CD4-positive, alpha-beta T cell treated with Interleukin-6 at 100 ng/mL for 8 hours (primary cell): ENCODE measurements at regions not wholly inside any gene's neighbourhood (a gene's known extent, or its start where the extent isn't known, plus 50 kb on each side); places are given as distances from the start of the nearest gene placed in this dataset.

Source experiments
- DNase-seq: peaks from one replicate; pipeline ENCODE4 v3.0.0-alpha.2; 2020; ENCODE audit warnings: mixed read lengths, low spot score

GRCh38 chr12:92496790-92497189 lies 206.0 kb upstream of the PLEKHG7 start:
- no peak for DNase-seq

DNA sequence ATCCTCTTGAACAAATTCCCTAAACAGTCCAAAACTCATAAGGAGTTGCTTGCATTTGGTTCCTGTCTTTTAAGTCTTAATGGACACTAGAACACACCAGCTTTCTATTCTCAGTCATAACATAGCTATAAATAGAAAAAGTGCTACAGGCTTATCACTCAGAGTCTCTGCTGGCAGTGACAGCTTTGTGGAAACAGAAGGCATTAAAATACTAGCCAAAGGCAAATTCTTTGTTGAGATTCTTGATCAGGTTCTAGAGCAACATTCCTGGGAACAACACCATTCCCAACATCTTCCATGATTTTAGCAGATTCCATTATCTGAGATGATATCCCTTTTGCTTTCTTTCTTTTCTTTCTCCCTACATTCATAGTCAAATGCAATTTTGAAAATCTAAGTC lies 207.7 kb upstream of the PLEKHG7 start:
- no peak for DNase-seq

GRCh38 chr12:92493816-92494215 lies 209.0 kb upstream of the PLEKHG7 start:
- DNase-seq = no peak

GRCh38 chr12:92492995-92493394 lies 209.8 kb upstream of the PLEKHG7 start:
- no peak for DNase-seq

DNA sequence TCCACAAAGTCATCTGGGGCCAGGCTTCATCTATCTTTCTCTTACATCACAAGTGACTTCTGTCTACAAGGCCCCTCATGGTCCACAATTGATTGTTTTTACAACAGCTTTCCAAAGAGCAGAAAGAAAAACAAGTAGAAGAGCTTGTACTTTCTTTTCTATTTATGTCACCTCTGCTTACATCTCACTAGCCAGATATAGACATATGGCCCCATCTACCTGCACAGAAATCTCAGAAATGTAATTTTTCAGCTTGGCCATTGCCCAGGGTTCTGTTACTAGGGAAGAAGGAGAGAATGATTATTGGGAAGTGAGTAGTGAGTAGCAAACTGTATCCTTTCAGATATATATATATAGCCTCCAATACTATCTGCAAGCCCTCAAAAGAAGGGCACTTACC lies 210.5 kb upstream of the PLEKHG7 start:
- no peak for DNase-seq

GRCh38 chr12:92489781-92490180 lies 213.0 kb upstream of the PLEKHG7 start:
- DNase-seq = no peak

DNA sequence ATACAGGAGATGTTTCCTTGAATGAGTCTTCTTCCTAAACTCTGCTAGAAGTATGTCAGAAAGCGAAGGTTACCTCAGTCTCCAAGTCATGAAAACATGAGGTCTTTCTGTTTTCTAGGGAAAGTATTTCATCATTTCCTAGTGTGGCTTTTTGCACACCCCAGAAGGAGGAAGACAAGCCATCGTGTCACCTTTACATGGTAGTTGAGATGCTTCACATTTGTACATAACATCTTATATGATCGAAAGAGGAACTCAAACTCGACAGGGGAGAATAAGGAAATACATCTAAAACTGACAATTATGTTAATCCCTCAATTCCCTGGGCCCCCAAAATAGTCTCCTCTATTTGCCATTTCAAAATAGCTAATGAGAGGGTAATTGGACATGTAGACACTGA lies 214.1 kb upstream of the PLEKHG7 start:
- DNase-seq = no peak

DNA sequence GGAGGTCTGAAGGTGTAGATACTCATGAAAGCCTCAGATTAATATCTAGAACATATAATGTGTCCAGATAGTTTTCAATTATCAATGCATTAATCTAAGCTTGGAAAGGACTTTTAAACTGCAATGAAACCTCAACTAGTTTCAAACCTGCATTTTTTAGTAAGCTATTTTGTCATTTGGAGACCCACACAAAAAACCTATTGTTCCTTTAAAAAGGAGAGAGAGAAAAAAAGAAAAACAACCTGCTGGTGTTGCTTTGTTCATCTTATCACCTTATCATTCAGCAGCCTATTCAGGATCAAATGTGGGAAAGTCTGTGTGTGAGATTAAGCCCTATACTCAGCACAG lies 215.7 kb upstream of the PLEKHG7 start:
- no peak for DNase-seq

DNA sequence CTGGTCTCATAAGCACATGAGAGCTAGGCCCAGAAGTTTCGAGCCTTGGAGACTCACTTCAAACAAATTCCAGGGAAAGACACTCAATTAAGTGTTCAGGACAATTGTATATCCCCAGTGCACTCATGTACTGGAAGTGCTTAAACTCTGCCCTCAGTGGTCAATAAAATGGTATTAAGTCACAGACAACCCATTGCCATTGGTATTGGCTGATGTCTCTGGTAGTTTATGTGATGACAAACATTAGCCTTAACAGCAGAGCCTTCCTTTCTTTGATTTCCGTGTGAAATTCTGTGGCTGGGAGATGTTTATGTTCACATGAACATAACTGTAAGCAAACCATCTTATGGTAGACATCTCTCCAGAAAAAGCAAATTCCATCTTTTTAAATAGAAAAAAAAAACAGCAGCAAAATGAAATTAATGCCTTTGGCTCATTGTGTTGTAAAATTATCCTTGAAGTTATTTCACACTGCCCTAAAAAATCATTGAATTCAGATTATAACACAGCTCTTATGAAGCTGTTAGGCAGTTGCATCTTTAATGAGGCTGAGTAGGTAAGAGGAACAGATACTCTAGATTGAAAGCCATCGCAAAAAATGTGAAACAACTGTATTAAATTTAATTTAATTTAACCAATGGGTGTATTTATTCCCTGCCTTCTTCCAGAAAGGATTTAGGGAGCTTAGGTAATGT lies 216.2 kb upstream of the PLEKHG7 start:
- no peak for DNase-seq

DNA sequence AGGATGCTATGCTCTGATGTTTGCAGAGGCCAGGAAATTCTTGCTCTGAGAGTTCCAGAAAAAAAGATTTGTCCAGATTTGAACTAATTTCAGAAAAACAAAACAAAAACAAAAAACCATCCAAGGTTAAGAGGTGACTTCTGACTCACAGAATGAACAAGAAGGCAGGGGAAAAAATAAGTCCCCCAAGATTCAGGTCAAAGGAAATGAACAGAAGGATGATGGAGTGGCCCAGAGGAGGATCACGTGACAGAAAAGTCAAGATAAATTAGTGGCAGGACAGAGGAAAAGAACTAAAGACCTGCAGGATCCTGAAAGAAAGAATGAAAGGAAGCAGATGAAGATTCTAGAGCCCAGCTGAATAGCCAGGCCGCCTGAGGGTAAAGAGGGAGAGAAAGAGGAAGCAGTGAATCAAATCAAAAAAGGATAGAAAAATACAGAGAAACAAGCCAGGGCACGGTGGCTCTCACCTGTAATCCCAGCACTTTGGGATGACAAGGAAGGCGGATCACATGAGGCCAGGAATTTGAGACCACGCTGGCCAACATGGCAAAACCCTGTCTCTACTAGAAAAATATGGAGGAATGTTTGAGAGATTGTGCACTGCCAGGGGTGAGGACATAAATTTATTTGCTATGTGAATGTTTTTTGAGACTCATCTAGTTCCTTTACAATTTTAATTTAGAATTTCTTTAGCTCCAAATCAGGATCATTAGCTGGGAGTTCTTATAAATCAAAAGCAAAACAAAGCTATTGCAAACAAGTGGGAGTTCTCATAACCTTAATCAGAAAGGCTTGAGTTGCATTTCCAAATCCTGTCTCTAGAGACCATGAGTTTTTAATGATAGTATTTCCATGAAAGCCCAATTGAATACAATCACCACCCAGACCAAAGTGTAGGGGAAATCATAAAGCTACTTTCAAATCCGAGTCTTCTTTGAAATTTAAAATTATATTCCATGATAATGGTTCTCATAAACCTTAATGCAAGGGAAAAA lies 217.1 kb upstream of the PLEKHG7 start:
- DNase-seq = no peak

DNA sequence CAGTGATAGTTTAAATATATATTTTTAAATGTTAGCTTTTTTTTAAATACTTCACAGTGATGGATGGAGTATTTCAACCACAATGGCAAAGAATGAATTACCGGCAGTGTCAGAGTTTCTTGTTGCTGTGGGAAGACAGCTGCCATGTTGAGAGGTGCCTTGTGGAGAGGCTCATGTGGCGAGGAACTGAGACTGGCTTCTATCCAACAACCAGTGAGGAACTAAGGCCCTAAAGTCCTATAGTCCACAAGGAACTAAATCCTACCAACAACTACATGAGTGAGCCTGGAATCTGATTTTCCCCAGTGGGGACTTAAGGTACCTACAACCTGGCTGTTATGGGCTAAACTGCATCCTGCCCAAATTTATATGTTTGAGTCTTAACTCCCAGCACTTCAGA lies 220.2 kb upstream of the PLEKHG7 start:
- DNase-seq = no peak

DNA sequence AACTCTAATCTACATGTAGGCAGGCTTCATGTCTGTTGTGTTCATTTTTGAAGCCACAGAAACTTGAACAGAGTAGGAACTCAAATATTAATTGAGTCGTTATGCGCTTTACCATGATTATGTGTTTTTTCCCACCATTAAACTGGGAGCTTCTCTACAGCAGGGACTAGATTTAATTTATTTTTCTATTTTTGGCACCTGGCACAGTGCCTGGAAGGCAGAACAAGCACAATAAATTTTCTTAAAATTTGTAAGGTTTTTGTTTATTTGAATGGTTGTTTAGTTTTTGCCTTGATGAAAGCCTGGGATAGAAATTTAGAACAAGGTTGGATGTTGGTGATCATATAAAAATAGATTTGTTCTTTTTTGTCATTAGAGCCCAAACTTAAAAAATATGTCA lies 221.7 kb upstream of the PLEKHG7 start:
- DNase-seq = no peak

- DNase-seq = no peak
These were observed 224.1 kb upstream of the PLEKHG7 start for GRCh38 chr12:92478692-92479091.

- no peak for DNase-seq
These were observed 225.9 kb upstream of the PLEKHG7 start for GRCh38 chr12:92476844-92477243.

DNA sequence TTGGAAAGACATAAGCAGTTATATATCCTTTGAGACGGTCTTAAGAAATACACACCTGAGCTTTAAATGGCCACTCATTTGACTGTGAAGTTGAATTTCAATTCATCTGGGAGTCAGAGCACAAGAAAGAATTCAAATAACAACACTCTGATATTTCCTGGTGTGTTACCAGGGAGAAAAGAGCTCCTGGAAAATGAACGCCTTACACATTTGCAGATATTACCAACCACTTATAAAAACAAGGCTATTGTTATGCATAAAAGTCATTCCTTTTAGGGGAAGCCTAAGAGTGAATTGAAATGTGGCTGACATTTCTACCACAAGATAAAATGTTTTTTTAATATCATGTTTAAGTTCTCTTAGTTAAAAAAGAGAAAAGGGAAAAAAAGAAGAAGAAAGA lies 229.2 kb upstream of the PLEKHG7 start:
- no peak for DNase-seq

DNA sequence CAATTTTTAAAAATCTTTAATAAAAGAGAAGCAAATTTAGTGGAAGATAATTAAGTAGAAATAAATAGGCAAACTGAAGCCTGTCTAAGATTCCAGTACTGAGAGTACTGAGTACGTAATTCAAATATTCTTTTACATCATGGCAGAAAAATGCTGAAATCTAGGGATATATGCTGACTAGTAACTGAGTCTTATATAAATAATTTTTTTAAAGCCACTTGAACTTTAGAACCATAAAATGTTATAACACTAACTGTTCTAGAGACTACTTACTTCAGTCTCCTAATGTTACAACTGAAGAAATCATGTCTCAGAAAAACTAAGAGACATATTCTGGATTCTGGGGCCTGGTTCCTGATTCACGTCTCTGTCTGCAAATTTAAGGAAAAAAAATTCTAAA lies 230.6 kb upstream of the PLEKHG7 start:
- DNase-seq = no peak

- DNase-seq = no peak
These were observed 231.2 kb upstream of the PLEKHG7 start for GRCh38 chr12:92471551-92471950.

DNA sequence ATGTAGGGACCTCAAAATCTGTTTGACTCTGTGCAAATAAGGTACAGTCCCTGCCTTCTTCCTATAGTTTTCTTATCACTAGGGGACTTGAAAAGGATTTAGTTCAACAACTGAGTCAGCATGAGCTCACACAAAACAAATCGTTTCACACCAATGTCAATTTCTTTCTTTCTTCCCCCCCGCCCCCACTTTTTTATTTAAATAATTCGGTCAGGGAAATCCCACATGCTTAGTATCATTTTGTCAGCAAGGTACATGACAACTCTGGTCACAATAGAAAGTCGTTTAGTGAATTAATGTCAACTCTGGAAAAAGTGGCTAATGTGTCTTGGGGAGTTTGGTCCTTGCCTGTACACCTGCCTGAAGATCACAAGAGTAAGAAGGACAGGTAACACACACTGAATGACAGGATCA lies 232.2 kb upstream of the PLEKHG7 start:
- no peak for DNase-seq

DNA sequence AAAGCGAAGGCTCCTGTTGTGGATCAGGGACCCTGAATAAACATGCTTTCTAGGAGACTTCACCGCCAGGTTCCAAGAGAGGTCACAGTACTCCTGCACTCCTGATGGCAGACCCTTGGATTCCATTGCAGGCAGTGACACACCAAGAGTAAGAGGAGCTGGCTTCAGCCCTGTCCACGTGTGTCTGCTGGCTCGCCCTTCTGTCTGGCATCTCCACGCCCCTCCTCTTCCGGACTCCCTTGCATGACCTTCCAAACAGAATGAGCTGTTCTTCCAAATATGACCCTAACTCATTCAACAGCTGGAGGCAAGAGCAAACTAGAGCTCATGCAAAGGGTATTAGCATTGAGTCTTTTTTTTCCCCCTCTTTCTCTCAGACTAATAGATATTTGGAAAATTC lies 233.0 kb upstream of the PLEKHG7 start:
- DNase-seq = no peak

DNA sequence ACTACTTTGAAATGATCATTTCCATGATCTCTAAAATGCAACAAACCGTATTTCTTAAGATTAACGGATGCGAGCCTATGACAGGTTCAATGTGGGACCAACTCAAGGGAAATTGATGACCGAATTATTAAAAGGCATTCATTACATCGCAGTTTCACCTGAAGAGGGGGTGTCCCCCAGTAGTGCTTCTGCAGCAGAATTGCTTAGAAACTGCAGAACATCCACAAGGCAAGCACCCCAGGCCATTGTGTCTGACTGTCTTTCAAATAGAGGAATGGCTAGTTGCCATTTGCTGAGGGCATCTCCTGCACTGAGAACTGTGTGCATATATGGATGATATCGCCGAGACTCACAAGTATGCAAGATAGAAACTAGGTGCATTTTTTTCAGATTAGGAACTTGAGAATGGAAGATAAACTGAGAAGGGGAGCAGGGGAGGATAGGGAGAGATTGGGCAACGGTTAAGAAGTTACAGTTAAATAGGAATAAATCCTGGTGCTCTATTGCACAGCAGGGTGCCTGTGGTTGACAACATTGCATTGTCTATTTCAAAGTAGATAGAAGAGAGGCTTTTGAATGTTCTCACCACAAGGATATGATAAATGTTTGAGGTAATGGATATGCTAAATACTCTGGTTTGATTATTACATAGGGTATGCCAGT lies 234.3 kb upstream of the PLEKHG7 start:
- no peak for DNase-seq

GRCh38 chr12:92467886-92468285 lies 234.9 kb upstream of the PLEKHG7 start:
- no peak for DNase-seq

- DNase-seq = no peak
These were observed 236.1 kb upstream of the PLEKHG7 start for GRCh38 chr12:92466391-92467305.
